HG02642 (cell line): ENCODE measurements at regions not wholly inside any gene's neighbourhood (a gene's known extent, or its start where the extent isn't known, plus 50 kb on each side); places are given as distances from the start of the nearest gene placed in this dataset.
"Not testable (repeated sequence)": the region's sequence is repeated elsewhere in the genome, so short reads cannot be mapped to it uniquely, and the experiment has no call there.

ENCODE experiments used
- ATAC-seq: cut with Tn5 transposase; IDR thresholded peaks from one replicate; pipeline ENCODE4 v1.9.1; 2021; ENCODE audit warnings: mild to moderate bottlenecking; ENCODE audit not compliant: unreplicated experiment, poor library complexity

GRCh38 chr2:129532158-129532557, 447.3 kb upstream of the RAB6C start:
- ATAC-seq: not testable (repeated sequence)

DNA sequence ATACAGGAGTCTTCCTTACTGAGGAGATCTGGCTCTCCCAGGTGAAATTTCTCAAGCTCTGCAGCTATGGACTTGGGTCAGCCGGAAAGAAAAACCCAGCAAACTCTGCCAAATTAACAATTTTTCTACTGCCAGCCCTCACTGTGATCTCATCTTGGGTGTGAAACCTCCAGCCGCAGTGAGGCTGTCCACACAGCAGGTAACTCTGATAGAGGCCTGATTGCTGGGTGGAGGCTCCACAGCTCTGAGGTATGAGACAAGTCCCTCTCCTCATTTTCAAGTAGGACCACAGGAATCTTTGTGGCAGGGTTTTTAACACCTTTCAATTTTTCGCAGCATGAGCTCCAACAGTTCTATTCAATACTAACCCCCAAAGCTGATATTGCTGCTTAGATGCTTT, 430.6 kb upstream of the RAB6C start:
- no peak for ATAC-seq

- ATAC-seq: no peak
Measured at GRCh38 chr2:129550536-129550935, 428.9 kb upstream of the RAB6C start.

- ATAC-seq: no peak
Measured at GRCh38 chr2:129554373-129554772, 425.1 kb upstream of the RAB6C start.

DNA sequence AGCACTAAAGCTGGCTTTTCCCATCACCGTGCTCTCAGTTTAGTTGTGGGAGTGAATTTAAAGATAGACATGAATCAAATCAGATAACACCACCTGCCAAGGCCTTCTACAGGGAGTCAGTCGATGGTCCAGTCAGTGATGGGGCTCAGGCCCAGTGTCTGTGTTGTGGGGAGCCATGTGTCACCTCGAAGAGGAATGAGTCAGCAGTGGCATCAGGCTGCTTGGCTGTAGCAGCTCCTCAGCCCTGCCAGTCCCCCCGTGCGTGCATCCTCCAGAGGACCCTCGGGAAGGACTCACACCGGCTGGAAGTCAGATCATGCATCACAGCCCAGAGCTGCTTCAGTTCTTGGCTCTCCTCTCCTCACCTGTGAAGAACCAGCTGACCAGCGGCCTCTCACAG, 420.4 kb upstream of the RAB6C start:
- no peak for ATAC-seq

GRCh38 chr2:129565551-129566109, 413.8 kb upstream of the RAB6C start:
- ATAC-seq: no peak

GRCh38 chr2:129570812-129571211, 408.7 kb upstream of the RAB6C start:
- not testable (repeated sequence) for ATAC-seq

DNA sequence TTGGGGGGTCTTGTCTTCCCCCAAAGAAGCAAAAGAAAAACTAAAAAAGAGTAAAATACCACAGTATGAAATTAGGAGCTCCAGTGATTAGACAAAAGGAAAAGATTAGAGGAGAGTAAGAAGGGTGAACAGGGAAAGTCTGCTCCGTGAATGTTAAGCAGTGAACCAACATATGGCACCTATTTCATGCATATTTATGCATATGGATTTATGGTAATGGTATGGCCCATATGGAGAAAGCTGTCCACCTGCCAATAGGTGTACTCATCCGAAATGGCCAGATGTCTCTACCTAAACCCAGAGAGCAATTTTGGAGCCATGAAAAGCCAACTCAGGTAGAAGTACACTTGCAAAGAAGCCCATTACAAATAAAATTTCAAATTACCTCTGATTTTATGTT, 404.0 kb upstream of the RAB6C start:
- ATAC-seq: no peak

GRCh38 chr2:129575880-129576279, 403.6 kb upstream of the RAB6C start:
- no peak for ATAC-seq

GRCh38 chr2:129580001-129580400, 399.5 kb upstream of the RAB6C start:
- no peak for ATAC-seq

- ATAC-seq: no peak
Measured at GRCh38 chr2:129585760-129586159, 393.7 kb upstream of the RAB6C start.

DNA sequence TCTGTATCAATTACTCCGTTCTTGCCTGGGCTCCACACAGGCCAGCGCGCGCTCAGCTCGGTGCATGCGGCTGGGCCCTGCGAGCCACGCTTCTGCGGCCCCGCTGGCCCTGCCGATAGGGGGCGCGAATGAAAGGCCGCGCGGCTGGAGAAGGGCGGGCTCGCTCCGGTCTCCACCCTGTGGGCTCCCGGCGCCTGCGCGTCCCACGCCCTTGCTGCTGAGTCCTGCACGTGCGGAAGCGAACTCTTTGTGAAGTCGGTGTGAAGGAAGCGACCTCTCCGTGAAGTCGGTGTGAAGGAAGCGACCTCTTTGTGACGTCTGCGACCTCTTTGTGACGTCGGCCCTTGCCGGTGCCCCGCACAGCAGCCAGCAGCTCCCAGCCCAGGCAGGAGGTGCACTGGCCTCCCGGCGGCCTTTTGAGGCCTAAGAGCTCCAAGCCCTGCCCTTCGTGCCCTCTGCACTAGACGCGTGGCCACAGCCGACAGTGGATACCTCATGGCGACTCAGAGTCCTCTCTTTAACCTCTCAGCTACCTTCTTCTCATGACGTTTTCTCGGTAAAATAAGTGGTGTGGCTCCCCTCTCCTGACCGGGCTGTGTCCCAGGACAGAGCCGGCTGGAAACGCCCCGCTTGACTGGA, 391.9 kb upstream of the RAB6C start:
- ATAC-seq: no peak

DNA sequence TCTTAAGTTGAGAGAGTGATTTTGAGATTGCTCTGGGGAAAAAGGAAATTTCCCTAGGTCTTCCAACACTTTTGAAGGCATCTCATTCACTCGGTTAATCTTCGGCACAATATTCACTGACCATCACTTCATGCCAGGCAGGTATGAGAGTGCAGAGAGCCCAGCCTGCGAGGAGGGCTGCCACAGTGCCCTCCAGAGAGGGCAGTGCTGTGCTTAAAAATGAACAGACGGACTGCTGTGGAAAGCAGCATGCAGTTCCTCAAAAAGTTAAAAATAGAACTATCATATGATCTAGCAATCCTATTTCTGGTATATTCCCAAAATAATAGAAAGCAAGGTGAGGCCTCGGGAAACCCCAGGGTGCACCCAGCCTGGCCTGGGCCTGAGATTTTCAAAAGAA, 374.9 kb upstream of the RAB6C start:
- ATAC-seq: no peak

- ATAC-seq: no peak
Measured at GRCh38 chr2:129605646-129606045, 373.8 kb upstream of the RAB6C start.

GRCh38 chr2:129606496-129607270, 372.8 kb upstream of the RAB6C start:
- no peak for ATAC-seq

DNA sequence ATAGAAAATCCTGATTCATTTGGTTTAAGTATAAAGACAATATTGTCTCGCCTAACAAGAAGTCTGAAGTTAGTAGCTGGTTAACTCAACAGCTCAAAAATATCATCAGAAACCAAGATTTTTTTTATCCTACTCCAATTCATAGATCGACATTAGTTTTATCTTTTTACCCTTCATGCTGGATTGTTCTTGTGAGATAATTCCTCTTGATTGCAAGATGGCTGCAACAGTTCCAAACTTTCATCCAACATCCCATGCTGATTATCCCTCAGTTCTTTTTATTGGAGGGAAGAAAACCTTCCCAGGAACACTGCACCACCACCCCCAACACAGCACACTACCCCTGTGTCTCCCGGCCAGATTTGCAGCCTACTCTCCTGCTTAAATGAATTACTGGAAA, 370.2 kb upstream of the RAB6C start:
- ATAC-seq: no peak

GRCh38 chr2:129610766-129611165, 368.7 kb upstream of the RAB6C start:
- no peak for ATAC-seq

DNA sequence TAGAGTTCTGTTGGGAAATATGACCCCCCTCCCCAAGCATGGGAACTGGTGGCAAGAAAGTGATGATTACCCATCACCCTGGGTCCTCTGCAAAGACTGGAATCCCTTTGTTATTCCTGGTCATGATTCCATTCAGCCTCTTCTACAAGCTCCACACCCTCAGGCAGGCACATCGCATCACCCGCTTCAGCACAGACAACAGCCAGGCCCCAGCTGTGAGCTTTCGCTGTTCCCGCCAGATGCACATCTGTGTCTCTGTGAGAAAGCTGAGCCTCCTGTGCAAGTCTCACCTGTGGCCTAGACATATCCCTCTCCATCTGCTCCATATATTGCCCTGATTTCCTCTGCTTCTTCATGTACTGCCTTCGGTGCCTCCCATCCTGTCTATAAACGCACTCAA, 368.0 kb upstream of the RAB6C start:
- no peak for ATAC-seq

- ATAC-seq: no peak
Measured at GRCh38 chr2:129619471-129619870, 360.0 kb upstream of the RAB6C start.

- no peak for ATAC-seq
Measured at GRCh38 chr2:129620411-129620810, 359.1 kb upstream of the RAB6C start.

DNA sequence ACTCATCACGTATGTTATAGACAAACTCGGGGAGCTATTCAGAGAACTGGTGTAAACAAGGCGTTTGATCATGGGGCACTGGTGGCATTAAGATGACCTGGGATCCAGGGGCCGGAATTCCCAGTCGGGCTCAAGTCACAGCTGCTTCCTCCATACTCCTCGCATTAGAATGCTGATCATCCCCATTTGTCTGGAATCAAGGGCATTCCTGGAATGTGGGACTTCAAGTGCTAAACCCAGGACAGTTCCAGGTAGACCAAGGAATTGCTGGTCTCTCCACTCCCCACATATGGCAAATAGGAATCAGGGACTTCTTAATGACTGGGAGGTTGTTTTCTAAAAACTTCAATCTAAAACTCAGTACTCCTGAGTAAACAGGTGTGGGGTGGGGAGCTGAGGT, 355.7 kb upstream of the RAB6C start:
- ATAC-seq: no peak

DNA sequence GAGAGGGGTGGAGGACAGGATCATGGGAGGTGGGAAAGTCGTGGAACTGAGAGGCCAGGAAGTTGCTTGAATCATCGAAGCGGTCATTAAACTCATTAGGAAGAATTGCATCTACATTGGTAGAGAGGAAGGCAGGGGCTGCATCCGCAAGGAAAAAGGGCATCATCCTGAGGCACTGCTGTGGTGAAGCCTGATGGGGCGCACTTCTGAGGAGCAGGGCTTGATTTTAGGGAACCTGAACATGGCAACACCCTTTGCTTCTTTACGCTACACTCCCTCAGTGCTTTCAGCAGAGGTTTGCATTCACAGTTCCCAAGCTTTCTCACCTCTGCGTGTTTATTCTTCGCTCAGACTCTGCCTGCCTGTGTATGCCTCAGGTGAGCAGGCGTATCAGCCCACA, 352.0 kb upstream of the RAB6C start:
- no peak for ATAC-seq
